Cardiac fibroblast (primary cell): ENCODE measurements at regions not wholly inside any gene's neighbourhood (a gene's known extent, or its start where the extent isn't known, plus 50 kb on each side); places are given as distances from the start of the nearest gene placed in this dataset.

Source experiments
- DNase-seq, 2 donors: peaks; one replicate each; pipeline versions ENCODE4 v3.0.0 to v3.0.0-alpha.2; 2010; ENCODE audit warnings: low read depth in 2 of 2
- H3K4me3 ChIP-seq, 2 donors: replicated peaks in 1 of 2; 1 replicate in 1 of 2; 2 replicates in 1 of 2; pipeline ENCODE4 v1.5.1; 2011; ENCODE audit warnings: low read depth in 2 of 2, low read length in 2 of 2, mild to moderate bottlenecking in 2 of 2, moderate library complexity in 1 of 2
- CTCF ChIP-seq: IDR thresholded peaks from one replicate; pipeline ENCODE4 v1.5.1; 2011; ENCODE audit warnings: low read depth, mild to moderate bottlenecking, low read length, inconsistent platforms

- peak; percentile 64 to 67 for DNase-seq
- no peak overlapping the region for H3K4me3 ChIP-seq
- peak; percentile 75 for TF ChIP-seq CTCF
Observed at GRCh38 chr5:123671042-123671441, 159.1 kb downstream of the CSNK1G3 start.
